Hepatocyte (in vitro differentiated cells): ENCODE measurements at regions not wholly inside any gene's neighbourhood (a gene's known extent, or its start where the extent isn't known, plus 50 kb on each side); places are given as distances from the start of the nearest gene placed in this dataset.

ENCODE experiments used
- DNase-seq: peaks from one replicate; pipeline ENCODE4 v3.0.0-alpha.2; 2016; ENCODE audit warnings: low spot score
- H2AFZ ChIP-seq: fragments of 200-600 bp; sonication (generic); 2 replicates; pipeline ENCODE4 v1.6.0; 2016; ENCODE audit warnings: antibody characterized with exemption, mild to moderate bottlenecking
- H3K27ac ChIP-seq: fragments of 200-600 bp; sonication (generic); 2 replicates; pipeline ENCODE4 v1.5.1; 2016; ENCODE audit warnings: mild to moderate bottlenecking
- H3K27me3 ChIP-seq: fragments of 200-600 bp; sonication (generic); 2 replicates; pipeline ENCODE4 v1.6.1; 2016
- H3K36me3 ChIP-seq: fragments of 200-600 bp; sonication (generic); replicated peaks from 2 replicates; pipeline ENCODE4 v1.5.1; 2016; ENCODE audit warnings: low read depth; ENCODE audit not compliant: insufficient read depth
- H3K4me1 ChIP-seq: fragments of 200-600 bp; sonication (generic); 2 replicates; pipeline ENCODE4 v1.5.1; 2016; ENCODE audit warnings: mild to moderate bottlenecking, moderate library complexity; ENCODE audit not compliant: insufficient read depth
- H3K4me2 ChIP-seq: fragments of 200-600 bp; sonication (generic); 2 replicates; pipeline ENCODE4 v1.6.0; 2016
- H3K4me3 ChIP-seq: fragments of 200-600 bp; sonication (generic); 2 replicates; pipeline ENCODE4 v1.5.1; 2016; ENCODE audit warnings: mild to moderate bottlenecking
- H3K79me2 ChIP-seq: fragments of 200-600 bp; sonication (generic); 2 replicates; pipeline ENCODE4 v1.6.0; 2017; ENCODE audit warnings: mild to moderate bottlenecking
- H3K9me2 ChIP-seq: fragments of 200-600 bp; sonication (generic); replicated peaks from 2 replicates; pipeline ENCODE4 v1.6.0; 2017; ENCODE audit warnings: mild to moderate bottlenecking; ENCODE audit not compliant: insufficient read depth
- H3K9me3 ChIP-seq: fragments of 200-600 bp; sonication (generic); 2 replicates; pipeline ENCODE4 v1.5.1; 2016; ENCODE audit warnings: low read depth, mild to moderate bottlenecking
- H4K20me1 ChIP-seq: fragments of 200-600 bp; sonication (generic); 2 replicates; pipeline ENCODE4 v1.6.0; 2016; ENCODE audit warnings: mild to moderate bottlenecking; ENCODE audit not compliant: insufficient read depth, poor library complexity, severe bottlenecking
- CTCF ChIP-seq: fragments of 200-600 bp; sonication (generic); IDR thresholded peaks from 2 replicates; pipeline ENCODE4 v1.5.1; 2016; ENCODE audit warnings: antibody characterized with exemption, mild to moderate bottlenecking; ENCODE audit not compliant: poor library complexity
- EZH2 ChIP-seq: fragments of 200-600 bp; sonication (generic); IDR thresholded peaks from 2 replicates; pipeline ENCODE4 v1.6.1; 2016; ENCODE audit warnings: antibody characterized with exemption, mild to moderate bottlenecking, borderline replicate concordance
- EZH2phosphoT487 ChIP-seq: fragments of 200-600 bp; sonication (generic); IDR thresholded peaks from one replicate; pipeline ENCODE4 v1.6.1; 2018; ENCODE audit warnings: antibody characterized with exemption, mild to moderate bottlenecking, low read depth, moderate library complexity; ENCODE audit not compliant: unreplicated experiment, severe bottlenecking
- WGBS: methylation state at CpG from one replicate; pipeline ENCODE4 v1.1.6; 2016; ENCODE audit warnings: low lambda C conversion rate; ENCODE audit errors: missing lambda C conversion rate; 5-methylcytosine and 5-hydroxymethylcytosine counted together

GRCh38 chr7:116324582-116324981 is 114.2 kb downstream of the TES start:
- Histone ChIP-seq H2AFZ (no peak overlapping the region), H3K79me2 (no peaks in the 10 kb centered on the region), H3K4me2 (no peak overlapping the region), H3K9me2 (no peaks in the 10 kb centered on the region), H3K36me3 (no peaks in the 10 kb centered on the region), H3K4me1 (no peaks in the 10 kb centered on the region), H3K4me3 (no peak overlapping the region), H4K20me1 (no peaks in the 10 kb centered on the region), H3K9me3 (no peaks in the 10 kb centered on the region), H3K27ac (no peak overlapping the region), H3K27me3 (no peaks in the 10 kb centered on the region)
- TF ChIP-seq EZH2 (no peak), EZH2phosphoT487 (no peak)
- 90% methylated on average over 2 of the region's 2 CpGs for WGBS
- no peak for DNase-seq

- no peaks in the 10 kb centered on the region for H4K20me1 ChIP-seq
- H3K27me3 ChIP-seq: no peaks in the 10 kb centered on the region
- no peaks in the 10 kb centered on the region for H3K9me2 ChIP-seq
- no peaks in the 10 kb centered on the region for H3K79me2 ChIP-seq
- H3K27ac ChIP-seq: no peak overlapping the region
- 91% methylated on average over 3 of the region's 3 CpGs for WGBS
- TF ChIP-seq CTCF (no peak), EZH2phosphoT487 (no peak), EZH2 (no peak)
- no peak overlapping the region for H3K4me3 ChIP-seq
- no peak overlapping the region for H3K4me2 ChIP-seq
- no peak overlapping the region for H2AFZ ChIP-seq
- no peaks in the 10 kb centered on the region for H3K36me3 ChIP-seq
- no peak for DNase-seq
- H3K4me1 ChIP-seq: no peaks in the 10 kb centered on the region
- no peaks in the 10 kb centered on the region for H3K9me3 ChIP-seq
Observed at GRCh38 chr7:116325517-116325916, 115.2 kb downstream of the TES start.

DNA sequence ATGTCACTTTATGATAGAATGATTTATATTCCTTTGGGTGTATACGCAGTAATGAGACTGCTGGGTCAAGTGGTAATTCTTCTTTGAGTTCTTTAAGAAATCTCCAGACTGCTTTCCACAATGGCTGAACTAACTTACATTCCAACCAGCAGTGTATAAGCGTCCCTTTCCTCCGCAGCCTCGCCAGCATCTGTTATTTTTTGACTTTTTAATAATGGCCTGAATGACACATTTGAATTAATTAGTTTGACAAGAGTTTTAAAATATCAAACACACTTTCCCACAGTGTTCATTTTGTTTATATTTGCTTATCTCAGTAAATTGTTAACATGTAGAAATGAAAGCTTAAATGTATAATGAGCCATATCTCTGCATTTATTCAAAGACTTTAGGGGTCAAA is 116.8 kb downstream of the TES start:
- H3K36me3 ChIP-seq: no peaks in the 10 kb centered on the region
- H3K4me2 ChIP-seq: no peak overlapping the region
- no peak overlapping the region for H2AFZ ChIP-seq
- H3K9me3 ChIP-seq: no peaks in the 10 kb centered on the region
- no peaks in the 10 kb centered on the region for H4K20me1 ChIP-seq
- H3K27me3 ChIP-seq: no peaks in the 10 kb centered on the region
- DNase-seq: no peak
- no peak overlapping the region for H3K27ac ChIP-seq
- H3K79me2 ChIP-seq: no peaks in the 10 kb centered on the region
- no peaks in the 10 kb centered on the region for H3K9me2 ChIP-seq
- no peak for TF ChIP-seq CTCF
- no peak for TF ChIP-seq EZH2
- TF ChIP-seq EZH2phosphoT487: no peak
- 81% methylated on average over 4 of the region's 4 CpGs for WGBS
- no peaks in the 10 kb centered on the region for H3K4me1 ChIP-seq
- H3K4me3 ChIP-seq: no peak overlapping the region

- TF ChIP-seq EZH2phosphoT487 (no peak), CTCF (no peak), EZH2 (no peak)
- no peaks in the 10 kb centered on the region for H3K36me3 ChIP-seq
- no peak overlapping the region for H2AFZ ChIP-seq
- no peaks in the 10 kb centered on the region for H3K9me2 ChIP-seq
- no peaks in the 10 kb centered on the region for H3K4me1 ChIP-seq
- H3K9me3 ChIP-seq: no peaks in the 10 kb centered on the region
- 81% methylated on average over 7 of the region's 7 CpGs for WGBS
- H3K4me2 ChIP-seq: no peak overlapping the region
- H3K4me3 ChIP-seq: no peak overlapping the region
- no peaks in the 10 kb centered on the region for H3K79me2 ChIP-seq
- no peaks in the 10 kb centered on the region for H4K20me1 ChIP-seq
- H3K27ac ChIP-seq: no peak overlapping the region
- no peaks in the 10 kb centered on the region for H3K27me3 ChIP-seq
- no peak for DNase-seq
Observed at GRCh38 chr7:116327752-116328151, 117.4 kb downstream of the TES start.
